T-cell (primary cell): ENCODE measurements at regions not wholly inside any gene's neighbourhood (a gene's known extent, or its start where the extent isn't known, plus 50 kb on each side); places are given as distances from the start of the nearest gene placed in this dataset.

Experiments
- ATAC-seq, 4 experiments: fragments of 200-7000 bp in 3 of 4; fragments of 150-1000 bp in 1 of 4; cut with Tn5 transposase; replicated peaks in 1 of 4; 1 replicate in 3 of 4; 2 replicates in 1 of 4; pipeline ENCODE4 v1.10.0; 2021; ENCODE audit warnings: moderate library complexity in 3 of 4, mild to moderate bottlenecking in 2 of 4, moderate number of reproducible peaks in 1 of 4
- CTCF ChIA-PET, 2 donors: fragments of 300-600 bp; sonication (Branson Sonifier 250); formaldehyde crosslinking; loops; one replicate each; lab custom pipeline; 2022; ENCODE audit warnings: antibody characterized with exemption in 2 of 2; lab: Charles Lee
- POLR2A ChIA-PET, 2 donors: fragments of 300-600 bp; sonication (Branson Sonifier 250); formaldehyde crosslinking; loops; one replicate each; lab custom pipeline; 2022; ENCODE audit warnings: antibody characterized with exemption in 2 of 2; lab: Charles Lee
- DNase-seq, 35 experiments: peaks; one replicate each; pipeline versions ENCODE4 v3.0.0 to v3.0.0-alpha.2; 2013 to 2023
- H3K27ac ChIP-seq: one replicate; pipeline ENCODE4 v1.5.1; 2013; ENCODE audit warnings: low read length
- H3K27me3 ChIP-seq, 2 experiments: replicated peaks in 1 of 2; 1 replicate in 1 of 2; 2 replicates in 1 of 2; pipeline versions ENCODE4 v1.6.1 to v1.7.0; 2013; ENCODE audit warnings: low read length in 1 of 2, mixed read lengths in 1 of 2; ENCODE audit not compliant: control insufficient read depth in 2 of 2, insufficient read depth in 2 of 2; ENCODE audit errors: extremely low read depth in 1 of 2
- H3K36me3 ChIP-seq, 2 donors: 1 replicate in 1 of 2; 2 replicates in 1 of 2; pipeline versions ENCODE4 v1.6.1 to v1.7.0; 2013; ENCODE audit warnings: low read length in 1 of 2; ENCODE audit not compliant: control insufficient read depth in 2 of 2, insufficient read depth in 1 of 2; ENCODE audit errors: extremely low read depth in 1 of 2
- H3K4me1 ChIP-seq, 2 experiments: 1 replicate in 1 of 2; 2 replicates in 1 of 2; pipeline versions ENCODE4 v1.6.1 to v1.7.0; 2013; ENCODE audit warnings: low read length in 2 of 2, mixed read lengths in 1 of 2; ENCODE audit not compliant: insufficient read depth in 2 of 2, control insufficient read depth in 1 of 2; ENCODE audit errors: extremely low read depth in 1 of 2
- H3K4me3 ChIP-seq, 2 donors: 1 replicate in 1 of 2; 2 replicates in 1 of 2; pipeline versions ENCODE4 v1.5.1 to v1.7.0; 2013; ENCODE audit warnings: mild to moderate bottlenecking in 2 of 2, low read length in 1 of 2, moderate library complexity in 1 of 2; ENCODE audit not compliant: control insufficient read depth in 1 of 2; ENCODE audit errors: extremely low read depth in 1 of 2
- H3K9me3 ChIP-seq: 2 replicates; pipeline ENCODE4 v1.7.0; 2013
- H3K27ac Mint-ChIP-seq, 2 donors: one replicate each; pipeline ENCODE4 v1.8.0; 2020 to 2021; ENCODE audit warnings: mild to moderate bottlenecking in 2 of 2, mixed read lengths in 2 of 2
- H3K27me3 Mint-ChIP-seq, 2 donors: one replicate each; pipeline ENCODE4 v1.8.0; 2021 to 2022; ENCODE audit warnings: mixed read lengths in 2 of 2
- H3K36me3 Mint-ChIP-seq: one replicate; pipeline ENCODE4 v1.8.0; 2021; ENCODE audit warnings: mixed read lengths
- H3K4me1 Mint-ChIP-seq, 3 donors: one replicate each; pipeline ENCODE4 v1.8.0; 2020 to 2022; ENCODE audit warnings: mixed read lengths in 3 of 3, mild to moderate bottlenecking in 1 of 3
- H3K4me3 Mint-ChIP-seq, 3 donors: one replicate each; pipeline ENCODE4 v1.8.0; 2020 to 2022; ENCODE audit warnings: mild to moderate bottlenecking in 3 of 3, mixed read lengths in 3 of 3, moderate library complexity in 3 of 3
- H3K9me3 Mint-ChIP-seq, 3 donors: one replicate each; pipeline ENCODE4 v1.8.0; 2020 to 2022; ENCODE audit warnings: mixed read lengths in 3 of 3
- WGBS: methylation state at CpG from one replicate; pipeline ENCODE4 v1.1.5; 2013; ENCODE audit warnings: missing lambda C conversion rate; ENCODE audit not compliant: insufficient coverage; 5-methylcytosine and 5-hydroxymethylcytosine counted together

- H3K36me3 Mint-ChIP-seq = no peaks in the 10 kb centered on the region
- Histone ChIP-seq H3K4me3 (no peak overlapping the region), H3K9me3 (no peaks in the 10 kb centered on the region), H3K4me1 (no peaks in the 10 kb centered on the region), H3K36me3 (no peaks in the 10 kb centered on the region), H3K27ac (no peak overlapping the region), H3K27me3 (peaks cover 0 to 4% of the 10 kb centered on the region in 2 experiments)
- no peak overlapping the region for H3K4me3 Mint-ChIP-seq
- no peak for DNase-seq
- POLR2A ChIA-PET = no interaction called here
- no peak overlapping the region for H3K27ac Mint-ChIP-seq
- H3K4me1 Mint-ChIP-seq = no peaks in the 10 kb centered on the region
- CTCF ChIA-PET = interaction anchor here in 1 of 2 donors (0.5 kb wide), 1 partner anchor 34 kb away, joined by 6 read pairs; no protein-coding TSS in a partner anchor
- no peak for ATAC-seq
- no peaks in the 10 kb centered on the region for H3K9me3 Mint-ChIP-seq
- H3K27me3 Mint-ChIP-seq = peaks cover 8 to 13% of the 10 kb centered on the region in 2 donors
- no CpG with 5 or more reads among the region's 1 CpG for WGBS
These were observed 115.2 kb downstream of the TRIM36 start for GRCh38 chr5:115054387-115054951.

GRCh38 chr5:115052948-115053347, 116.8 kb downstream of the TRIM36 start:
- Histone ChIP-seq H3K4me3 (no peak overlapping the region), H3K36me3 (no peaks in the 10 kb centered on the region), H3K27me3 (peaks cover 0 to 4% of the 10 kb centered on the region in 2 experiments), H3K4me1 (no peaks in the 10 kb centered on the region), H3K9me3 (no peaks in the 10 kb centered on the region), H3K27ac (no peak overlapping the region)
- Mint-ChIP-seq H3K4me1 (no peaks in the 10 kb centered on the region), H3K27me3 (peaks cover 5 to 18% of the 10 kb centered on the region in 2 donors), H3K9me3 (no peaks in the 10 kb centered on the region), H3K36me3 (no peaks in the 10 kb centered on the region), H3K4me3 (no peak overlapping the region), H3K27ac (no peak overlapping the region)
- CTCF ChIA-PET = no interaction called here
- WGBS = 75% methylated on average over 1 of the region's 2 CpGs
- DNase-seq = no peak
- ATAC-seq = no peak
- POLR2A ChIA-PET = no interaction called here

DNA sequence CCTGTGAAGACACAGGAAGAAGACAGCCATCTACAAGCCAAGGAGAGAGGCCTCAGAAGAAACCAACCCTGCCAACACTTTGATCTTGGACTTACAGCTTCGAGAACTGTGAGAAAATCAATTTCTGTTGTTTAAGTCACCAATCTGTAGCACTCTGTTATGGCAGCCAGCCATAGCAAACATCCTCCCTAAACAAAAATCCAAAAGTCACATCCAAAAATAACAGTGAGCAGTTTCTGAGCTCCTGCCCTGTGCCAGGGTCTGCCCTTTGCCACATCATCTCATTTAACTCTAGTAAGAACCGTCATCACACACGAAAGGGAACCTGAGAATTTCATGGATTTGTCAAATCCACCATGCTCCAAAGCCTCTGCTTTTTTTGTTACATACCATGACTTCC, 118.8 kb downstream of the TRIM36 start:
- Mint-ChIP-seq H3K9me3 (no peaks in the 10 kb centered on the region), H3K27ac (no peak overlapping the region), H3K4me1 (no peaks in the 10 kb centered on the region), H3K27me3 (peaks cover 5 to 14% of the 10 kb centered on the region in 2 donors), H3K4me3 (no peak overlapping the region), H3K36me3 (no peaks in the 10 kb centered on the region)
- Histone ChIP-seq H3K9me3 (no peaks in the 10 kb centered on the region), H3K4me1 (no peaks in the 10 kb centered on the region), H3K27ac (no peak overlapping the region), H3K36me3 (no peaks in the 10 kb centered on the region), H3K4me3 (no peak overlapping the region), H3K27me3 (peaks cover 0 to 4% of the 10 kb centered on the region in 2 experiments)
- ChIA-PET POLR2A (no interaction called here), CTCF (no interaction called here)
- ATAC-seq (no peak), DNase-seq (no peak)
- 41% methylated on average over 3 of the region's 3 CpGs for WGBS

DNA sequence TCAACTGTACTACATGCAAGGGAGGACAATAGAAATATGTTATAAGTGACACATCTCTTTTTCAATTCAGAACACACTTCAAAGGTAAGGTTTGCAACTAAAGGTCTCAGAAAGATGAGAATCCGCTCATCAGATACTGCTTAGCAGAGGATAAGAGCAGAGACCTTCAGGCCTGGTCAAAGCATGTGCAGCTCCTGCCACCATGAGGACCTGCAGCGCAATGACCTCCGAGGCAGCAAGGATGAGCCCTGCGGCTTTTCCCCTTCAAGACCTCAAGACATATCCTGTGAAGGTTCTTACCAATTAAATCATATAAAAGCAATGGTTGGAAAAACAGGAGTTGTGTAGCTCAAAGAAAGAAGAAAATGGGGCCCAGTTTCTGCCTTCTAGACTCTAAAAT, 135.8 kb downstream of the TRIM36 start:
- H3K4me3 ChIP-seq = no peak overlapping the region
- no peak overlapping the region for H3K27ac ChIP-seq
- H3K4me1 ChIP-seq = no peaks in the 10 kb centered on the region
- Mint-ChIP-seq H3K4me1 (no peaks in the 10 kb centered on the region), H3K4me3 (no peak overlapping the region), H3K27me3 (peaks cover 5 to 8% of the 10 kb centered on the region in 2 donors), H3K27ac (no peak overlapping the region), H3K9me3 (peaks cover 13 to 23% (median 21%) of the 10 kb centered on the region in 3 donors), H3K36me3 (no peaks in the 10 kb centered on the region)
- CTCF ChIA-PET = no interaction called here
- no peaks in the 10 kb centered on the region for H3K36me3 ChIP-seq
- DNase-seq (no peak), ATAC-seq (no peak)
- WGBS = 67% methylated on average over 1 of the region's 4 CpGs
- no peaks in the 10 kb centered on the region for H3K27me3 ChIP-seq
- POLR2A ChIA-PET = no interaction called here
- no peaks in the 10 kb centered on the region for H3K9me3 ChIP-seq

GRCh38 chr5:115028557-115028956, 141.2 kb downstream of the TRIM36 start:
- no peak for ATAC-seq
- ChIA-PET POLR2A (no interaction called here), CTCF (no interaction called here)
- WGBS = 63% methylated on average over 4 of the region's 4 CpGs
- Histone ChIP-seq H3K9me3 (no peaks in the 10 kb centered on the region), H3K27me3 (no peaks in the 10 kb centered on the region), H3K4me3 (no peak overlapping the region), H3K27ac (no peak overlapping the region), H3K4me1 (no peaks in the 10 kb centered on the region), H3K36me3 (no peaks in the 10 kb centered on the region)
- Mint-ChIP-seq H3K4me3 (no peak overlapping the region), H3K36me3 (no peaks in the 10 kb centered on the region), H3K27me3 (peaks cover 6 to 8% of the 10 kb centered on the region in 2 donors), H3K27ac (no peak overlapping the region), H3K9me3 (peaks cover 0 to 7% (median 0%) of the 10 kb centered on the region in 3 donors), H3K4me1 (no peaks in the 10 kb centered on the region)
- no peak for DNase-seq

DNA sequence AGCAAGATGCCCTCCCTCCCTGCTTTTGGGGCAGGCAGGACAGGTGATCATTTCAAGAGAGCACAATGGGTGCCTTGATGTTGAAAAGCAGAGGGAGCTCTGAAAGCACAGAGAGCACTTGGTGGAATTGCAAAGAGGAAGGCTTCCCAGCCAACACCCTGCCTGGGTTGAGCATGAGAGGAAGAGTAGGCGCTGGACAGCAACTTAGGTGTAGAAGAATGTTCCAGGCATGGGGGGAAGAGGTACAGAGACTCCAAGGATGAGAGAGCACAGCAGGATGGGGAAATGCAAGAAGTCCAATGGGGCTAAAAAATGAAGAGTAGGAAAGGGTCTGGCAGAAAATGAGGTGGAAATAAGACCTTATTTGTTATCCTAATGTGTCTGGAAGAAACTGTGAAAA, 144.8 kb downstream of the TRIM36 start:
- no peak for ATAC-seq
- DNase-seq = no peak
- Mint-ChIP-seq H3K36me3 (no peaks in the 10 kb centered on the region), H3K27me3 (peaks cover 0 to 1% of the 10 kb centered on the region in 2 donors), H3K4me3 (no peak overlapping the region), H3K27ac (no peak overlapping the region), H3K4me1 (no peaks in the 10 kb centered on the region), H3K9me3 (no peaks in the 10 kb centered on the region)
- H3K9me3 ChIP-seq = no peaks in the 10 kb centered on the region
- no peaks in the 10 kb centered on the region for H3K36me3 ChIP-seq
- ChIA-PET CTCF (no interaction called here), POLR2A (no interaction called here)
- no peak overlapping the region for H3K4me3 ChIP-seq
- no peaks in the 10 kb centered on the region for H3K4me1 ChIP-seq
- 45% methylated on average over 1 of the region's 1 CpG for WGBS
- H3K27ac ChIP-seq = no peak overlapping the region
- no peaks in the 10 kb centered on the region for H3K27me3 ChIP-seq

- H3K27ac ChIP-seq = no peak overlapping the region
- H3K4me3 ChIP-seq = no peak overlapping the region
- H3K9me3 Mint-ChIP-seq = no peaks in the 10 kb centered on the region
- no peaks in the 10 kb centered on the region for H3K36me3 Mint-ChIP-seq
- no peaks in the 10 kb centered on the region for H3K9me3 ChIP-seq
- H3K36me3 ChIP-seq = no peaks in the 10 kb centered on the region
- no peak overlapping the region for H3K27ac Mint-ChIP-seq
- ATAC-seq = no peak
- no peaks in the 10 kb centered on the region for H3K27me3 ChIP-seq
- H3K4me1 ChIP-seq = no peaks in the 10 kb centered on the region
- H3K4me1 Mint-ChIP-seq = no peaks in the 10 kb centered on the region
- no peak for DNase-seq
- POLR2A ChIA-PET = no interaction called here
- no peak overlapping the region for H3K4me3 Mint-ChIP-seq
- H3K27me3 Mint-ChIP-seq = peaks cover 0 to 1% of the 10 kb centered on the region in 2 donors
- CTCF ChIA-PET = no interaction called here
These were observed 147.4 kb downstream of the TRIM36 start for GRCh38 chr5:115022303-115022702.
